H9 (cell line): ENCODE measurements at regions not wholly inside any gene's neighbourhood (a gene's known extent, or its start where the extent isn't known, plus 50 kb on each side); places are given as distances from the start of the nearest gene placed in this dataset.

Experiments
- DNase-seq: peaks from one replicate; pipeline ENCODE4 v3.0.0-alpha.2; 2017
- H2AFZ ChIP-seq: one replicate; pipeline ENCODE4 v1.6.1; 2013; ENCODE audit warnings: mild to moderate bottlenecking, low read length, control low read depth, moderate library complexity
- H2AK5ac ChIP-seq: 2 replicates; pipeline ENCODE4 v1.6.1; 2013; ENCODE audit warnings: low read length, control low read depth, mixed read lengths; ENCODE audit not compliant: insufficient read length
- H2BK120ac ChIP-seq: one replicate; pipeline ENCODE4 v1.6.1; 2013; ENCODE audit warnings: low read depth, mild to moderate bottlenecking, low read length, control low read depth, inconsistent platforms; ENCODE audit not compliant: poor library complexity, severe bottlenecking
- H2BK12ac ChIP-seq: 2 replicates; pipeline ENCODE4 v1.6.1; 2013; ENCODE audit warnings: low read length, control low read depth, mixed read lengths, low read depth; ENCODE audit not compliant: insufficient read length
- H2BK15ac ChIP-seq: 2 replicates; pipeline ENCODE4 v1.6.1; 2013; ENCODE audit warnings: low read depth, low read length, control low read depth
- H2BK20ac ChIP-seq: one replicate; pipeline ENCODE4 v1.6.1; 2013; ENCODE audit warnings: low read depth, mild to moderate bottlenecking, low read length, control low read depth, inconsistent platforms; ENCODE audit not compliant: poor library complexity, severe bottlenecking
- H2BK5ac ChIP-seq: 2 replicates; pipeline ENCODE4 v1.6.1; 2013; ENCODE audit warnings: low read length, control low read depth, mixed read lengths; ENCODE audit not compliant: insufficient read length
- H3K14ac ChIP-seq: 2 replicates; pipeline ENCODE4 v1.6.1; 2013; ENCODE audit warnings: low read length, control low read depth; ENCODE audit not compliant: insufficient read depth
- H3K18ac ChIP-seq: 2 replicates; pipeline ENCODE4 v1.6.1; 2013; ENCODE audit warnings: low read depth, mild to moderate bottlenecking, mixed read lengths, low read length, control low read depth; ENCODE audit not compliant: insufficient read length
- H3K23ac ChIP-seq: 2 replicates; pipeline ENCODE4 v1.6.1; 2013; ENCODE audit warnings: low read length, control low read depth, mixed read lengths, low read depth; ENCODE audit not compliant: insufficient read length
- H3K23me2 ChIP-seq: 2 replicates; pipeline ENCODE4 v1.6.1; 2013; ENCODE audit warnings: low read depth, mild to moderate bottlenecking, mixed read lengths, low read length, control low read depth; ENCODE audit not compliant: insufficient read length, poor library complexity, severe bottlenecking
- H3K27ac ChIP-seq: 2 replicates; pipeline ENCODE4 v1.5.1; 2013; ENCODE audit warnings: low read length, control low read depth, mixed read lengths, low read depth; ENCODE audit not compliant: insufficient read length
- H3K27me3 ChIP-seq: 2 replicates; pipeline ENCODE4 v1.6.1; 2013; ENCODE audit warnings: low read length, control low read depth, inconsistent platforms; ENCODE audit not compliant: insufficient read depth
- H3K4ac ChIP-seq: 2 replicates; pipeline ENCODE4 v1.6.1; 2013; ENCODE audit warnings: low read depth, mild to moderate bottlenecking, control low read depth, inconsistent platforms, low read length, moderate library complexity
- H3K4me1 ChIP-seq: 2 replicates; pipeline ENCODE4 v1.6.1; 2013; ENCODE audit warnings: low read length, control low read depth, inconsistent platforms; ENCODE audit not compliant: insufficient read depth
- H3K4me2 ChIP-seq: 2 replicates; pipeline ENCODE4 v1.6.1; 2013; ENCODE audit warnings: low read length, control low read depth, mixed read lengths; ENCODE audit not compliant: insufficient read length, insufficient read depth
- H3K56ac ChIP-seq: 2 replicates; pipeline ENCODE4 v1.6.1; 2013; ENCODE audit warnings: low read depth, mild to moderate bottlenecking, mixed read lengths, low read length, control low read depth; ENCODE audit not compliant: insufficient read length
- H3K79me1 ChIP-seq: 2 replicates; pipeline ENCODE4 v1.6.1; 2013; ENCODE audit warnings: low read depth, mild to moderate bottlenecking, moderate library complexity, low read length, control low read depth, inconsistent platforms; ENCODE audit not compliant: insufficient read depth, poor library complexity, severe bottlenecking
- H3K79me2 ChIP-seq: 2 replicates; pipeline ENCODE4 v1.6.1; 2013; ENCODE audit warnings: low read length, control low read depth, inconsistent platforms; ENCODE audit not compliant: insufficient read depth
- H3K9ac ChIP-seq: 2 replicates; pipeline ENCODE4 v1.6.1; 2013; ENCODE audit warnings: low read length, control low read depth, mixed read lengths; ENCODE audit not compliant: insufficient read length; ENCODE audit errors: extremely low read depth
- H3K9me3 ChIP-seq: one replicate; pipeline ENCODE4 v1.6.1; 2013; ENCODE audit warnings: low read depth, low read length, inconsistent platforms; ENCODE audit not compliant: control insufficient read depth
- H3T11ph ChIP-seq: one replicate; pipeline ENCODE4 v1.6.1; 2013; ENCODE audit warnings: mild to moderate bottlenecking, low read length, control low read depth, inconsistent platforms
- H4K20me1 ChIP-seq: one replicate; pipeline ENCODE4 v1.6.1; 2013; ENCODE audit not compliant: control insufficient read depth, insufficient read length, insufficient read depth
- H4K5ac ChIP-seq: 2 replicates; pipeline ENCODE4 v1.6.1; 2013; ENCODE audit warnings: low read depth, mild to moderate bottlenecking, mixed read lengths, low read length, control low read depth; ENCODE audit not compliant: insufficient read length
- H4K8ac ChIP-seq: replicated peaks from 2 replicates; pipeline ENCODE4 v1.6.1; 2013; ENCODE audit warnings: low read length, control low read depth, mixed read lengths, low read depth; ENCODE audit not compliant: insufficient read length
- H4K91ac ChIP-seq: 2 replicates; pipeline ENCODE4 v1.6.1; 2013; ENCODE audit warnings: low read depth, mild to moderate bottlenecking, moderate library complexity, mixed read lengths, low read length, control low read depth; ENCODE audit not compliant: insufficient read length
- H3K27ac Mint-ChIP-seq, 3 experiments: 2 replicates in 2 of 3; 3 replicates in 1 of 3; pipeline ENCODE4 v1.8.0; 2020 to 2021; ENCODE audit warnings: mixed read lengths in 3 of 3, mild to moderate bottlenecking in 1 of 3, moderate library complexity in 1 of 3
- H3K27me3 Mint-ChIP-seq: 2 replicates; pipeline ENCODE4 v1.8.0; 2021; ENCODE audit warnings: low read depth, mild to moderate bottlenecking, moderate library complexity, mixed read lengths
- H3K36me3 Mint-ChIP-seq, 3 experiments: 2 replicates in 2 of 3; 3 replicates in 1 of 3; pipeline ENCODE4 v1.8.0; 2020 to 2021; ENCODE audit warnings: low read depth in 3 of 3, mixed read lengths in 3 of 3; ENCODE audit not compliant: insufficient read depth in 1 of 3
- H3K4me1 Mint-ChIP-seq, 2 experiments: 2 replicates each; pipeline ENCODE4 v1.8.0; 2020; ENCODE audit warnings: mixed read lengths in 2 of 2
- H3K4me3 Mint-ChIP-seq, 2 experiments: 2 replicates in 1 of 2; 3 replicates in 1 of 2; pipeline ENCODE4 v1.8.0; 2020 to 2021; ENCODE audit warnings: mild to moderate bottlenecking in 2 of 2, mixed read lengths in 2 of 2, moderate library complexity in 1 of 2
- H3K9me3 Mint-ChIP-seq, 2 experiments: 2 replicates in 1 of 2; 3 replicates in 1 of 2; pipeline ENCODE4 v1.8.0; 2020; ENCODE audit warnings: mild to moderate bottlenecking in 2 of 2, mixed read lengths in 2 of 2, moderate library complexity in 1 of 2
- CTCF ChIP-seq: fragments of 200-600 bp; sonication (generic); conservative IDR thresholded peaks from 3 replicates; pipeline ENCODE4 v1.8.0; 2021; ENCODE audit warnings: antibody characterized with exemption, mild to moderate bottlenecking

- Histone ChIP-seq H3K9ac (no peak overlapping the region), H2BK12ac (no peak overlapping the region), H3K4me1 (no peaks in the 10 kb centered on the region), H3K4ac (no peak overlapping the region), H3K23me2 (no peaks in the 10 kb centered on the region), H3K27ac (no peak overlapping the region), H3K18ac (no peak overlapping the region), H3T11ph (no peak overlapping the region), H3K9me3 (no peaks in the 10 kb centered on the region), H3K27me3 (no peaks in the 10 kb centered on the region), H2BK5ac (no peak overlapping the region), H3K23ac (no peak overlapping the region), H2BK15ac (no peak overlapping the region), H4K20me1 (no peaks in the 10 kb centered on the region), H2AFZ (no peak overlapping the region), H4K91ac (no peak overlapping the region), H4K5ac (no peak overlapping the region), H2BK120ac (no peak overlapping the region), H2BK20ac (no peak overlapping the region), H3K79me1 (no peaks in the 10 kb centered on the region), H3K14ac (no peak overlapping the region), H2AK5ac (no peak overlapping the region), H3K4me2 (no peak overlapping the region), H3K56ac (no peak overlapping the region), H3K79me2 (no peaks in the 10 kb centered on the region), H4K8ac (no peak overlapping the region)
- Mint-ChIP-seq H3K9me3 (no peaks in the 10 kb centered on the region), H3K4me3 (no peak overlapping the region), H3K36me3 (no peaks in the 10 kb centered on the region), H3K27me3 (no peaks in the 10 kb centered on the region), H3K4me1 (no peaks in the 10 kb centered on the region), H3K27ac (no peak overlapping the region)
- no peak for TF ChIP-seq CTCF
- no peak for DNase-seq
These were observed 838.8 kb downstream of the KCNT2 start for GRCh38 chr1:195769461-195769860.
